H1 (cell line): ENCODE measurements at regions not wholly inside any gene's neighbourhood (a gene's known extent, or its start where the extent isn't known, plus 50 kb on each side); places are given as distances from the start of the nearest gene placed in this dataset.

ENCODE experiments used
- CTCF ChIA-PET: fragments of 300-600 bp; sonication (Branson Sonifier 250); formaldehyde crosslinking; loops from one replicate; lab custom pipeline; 2021; ENCODE audit not compliant: partially characterized antibody; lab: Charles Lee
- POLR2A ChIA-PET: fragments of 300-600 bp; sonication (Branson Sonifier 250); formaldehyde crosslinking; loops from one replicate; lab custom pipeline; 2021; ENCODE audit warnings: inconsistent platforms; ENCODE audit not compliant: partially characterized antibody; lab: Charles Lee
- DNase-seq, 2 experiments: peaks; one replicate each; pipeline versions ENCODE4 v3.0.0 to v3.0.0-alpha.2; 2010 to 2022; ENCODE audit warnings: low spot score in 2 of 2, low read depth in 1 of 2, mixed read lengths in 1 of 2
- FAIRE-seq: peaks from 2 replicates; lab custom pipeline; 2011; peaks lifted over from hg19 to GRCh38; lab: Jason Lieb, UNC
- H2AFZ ChIP-seq: 2 replicates; pipeline ENCODE4 v1.8.1; 2012; ENCODE audit warnings: low read length, inconsistent platforms
- H2AK5ac ChIP-seq: 2 replicates; pipeline ENCODE4 v1.6.1; 2013; ENCODE audit warnings: low read depth, low read length
- H2BK120ac ChIP-seq: replicated peaks from 2 replicates; pipeline ENCODE3; 2013; ENCODE audit warnings: low read depth, low read length, inconsistent platforms
- H2BK12ac ChIP-seq: 2 replicates; pipeline ENCODE4 v1.6.1; 2013; ENCODE audit warnings: low read depth, low read length
- H2BK15ac ChIP-seq: 2 replicates; pipeline ENCODE4 v1.6.1; 2013; ENCODE audit warnings: low read length
- H2BK20ac ChIP-seq: 2 replicates; pipeline ENCODE4 v1.6.1; 2013; ENCODE audit warnings: low read length
- H2BK5ac ChIP-seq: 2 replicates; pipeline ENCODE4 v1.6.1; 2013; ENCODE audit warnings: low read depth, low read length
- H3K14ac ChIP-seq: 2 replicates; pipeline ENCODE4 v1.6.1; 2013; ENCODE audit warnings: inconsistent platforms; ENCODE audit not compliant: insufficient read length
- H3K18ac ChIP-seq: 2 replicates; pipeline ENCODE4 v1.6.1; 2013; ENCODE audit warnings: low read length; ENCODE audit errors: extremely low read depth
- H3K23ac ChIP-seq: 2 replicates; pipeline ENCODE4 v1.6.1; 2013; ENCODE audit warnings: inconsistent platforms; ENCODE audit not compliant: insufficient read length
- H3K23me2 ChIP-seq: 2 replicates; pipeline ENCODE4 v1.6.1; 2013; ENCODE audit warnings: low read depth, low read length
- H3K27ac ChIP-seq: 2 replicates; pipeline ENCODE4 v1.6.1; 2011; ENCODE audit warnings: low read depth, low read length, inconsistent platforms
- H3K27me3 ChIP-seq, 4 experiments: replicated peaks in 1 of 4; 1 replicate in 1 of 4; 2 replicates in 3 of 4; pipeline versions ENCODE4 v1.6.1 to v1.8.1; 2011 to 2013; ENCODE audit warnings: low read length in 3 of 4, mild to moderate bottlenecking in 3 of 4, inconsistent platforms in 2 of 4, mixed read lengths in 2 of 4, moderate library complexity in 1 of 4; ENCODE audit not compliant: control insufficient read depth in 3 of 4, insufficient read depth in 3 of 4; ENCODE audit errors: extremely low read depth in 1 of 4
- H3K36me3 ChIP-seq, 4 experiments: 2 replicates each; pipeline versions ENCODE4 v1.6.1 to v1.8.1; 2011 to 2013; ENCODE audit warnings: mild to moderate bottlenecking in 4 of 4, low read length in 3 of 4, moderate library complexity in 2 of 4, control low read depth in 1 of 4, inconsistent platforms in 1 of 4; ENCODE audit not compliant: insufficient read depth in 4 of 4, control insufficient read depth in 2 of 4
- H3K4ac ChIP-seq: replicated peaks from 2 replicates; pipeline ENCODE3; 2013; ENCODE audit warnings: low read length, low read depth, mixed read lengths, inconsistent platforms; ENCODE audit not compliant: insufficient read length
- H3K4me1 ChIP-seq, 4 experiments: replicated peaks in 1 of 4; 1 replicate in 1 of 4; 2 replicates in 3 of 4; pipeline versions ENCODE4 v1.6.1 to v1.8.1; 2011 to 2013; ENCODE audit warnings: low read length in 3 of 4, inconsistent platforms in 2 of 4, mixed read lengths in 1 of 4; ENCODE audit not compliant: insufficient read depth in 4 of 4, control insufficient read depth in 3 of 4
- H3K4me2 ChIP-seq, 2 experiments: 2 replicates each; pipeline versions ENCODE4 v1.6.1 to v1.8.1; 2011 to 2013; ENCODE audit warnings: low read depth in 2 of 2, low read length in 2 of 2, control low read depth in 1 of 2, inconsistent platforms in 1 of 2, mild to moderate bottlenecking in 1 of 2; ENCODE audit not compliant: insufficient read depth in 1 of 2
- H3K4me3 ChIP-seq, 4 experiments: fragments of 200-600, 300-600 bp in 1 of 4; sonication (generic), shearing (Covaris generic), sonication (Bioruptor Twin) in 1 of 4; 2 replicates each; pipeline versions ENCODE4 v1.5.1 to v1.8.1; 2011 to 2016; ENCODE audit warnings: low read length in 4 of 4, low read depth in 3 of 4, control low read depth in 2 of 4, inconsistent platforms in 2 of 4, mild to moderate bottlenecking in 2 of 4, mixed read lengths in 1 of 4, moderate library complexity in 1 of 4; ENCODE audit not compliant: insufficient read depth in 2 of 4; ENCODE audit errors: extremely low read depth in 1 of 4
- H3K56ac ChIP-seq: replicated peaks from 2 replicates; pipeline ENCODE3; 2013; ENCODE audit warnings: low read depth, mild to moderate bottlenecking, mixed read lengths, low read length, inconsistent platforms; ENCODE audit not compliant: insufficient read length
- H3K79me1 ChIP-seq: 2 replicates; pipeline ENCODE4 v1.6.1; 2013; ENCODE audit warnings: low read depth, low read length, control low read depth
- H3K79me2 ChIP-seq, 2 experiments: 2 replicates each; pipeline versions ENCODE4 v1.6.1 to v1.8.1; 2012 to 2013; ENCODE audit warnings: low read length in 2 of 2, mild to moderate bottlenecking in 2 of 2, inconsistent platforms in 1 of 2; ENCODE audit not compliant: insufficient read depth in 2 of 2, control insufficient read depth in 1 of 2
- H3K9ac ChIP-seq, 4 experiments: replicated peaks in 1 of 4; 1 replicate in 1 of 4; 2 replicates in 3 of 4; pipeline versions ENCODE4 v1.6.1 to v1.8.1; 2011 to 2013; ENCODE audit warnings: low read depth in 3 of 4, low read length in 3 of 4, control low read depth in 2 of 4, mild to moderate bottlenecking in 2 of 4, moderate library complexity in 2 of 4, inconsistent platforms in 1 of 4; ENCODE audit errors: extremely low read depth in 1 of 4
- H3K9me3 ChIP-seq, 2 experiments: 2 replicates each; pipeline versions ENCODE4 v1.6.1 to v1.8.1; 2012 to 2013; ENCODE audit warnings: mild to moderate bottlenecking in 2 of 2, moderate library complexity in 2 of 2, control low read depth in 1 of 2, inconsistent platforms in 1 of 2, low read depth in 1 of 2, low read length in 1 of 2, mixed read lengths in 1 of 2; ENCODE audit not compliant: insufficient read depth in 2 of 2
- H4K20me1 ChIP-seq, 2 experiments: replicated peaks in 1 of 2; 2 replicates each; pipeline versions ENCODE3 to v1.8.1; 2011 to 2013; ENCODE audit warnings: inconsistent platforms in 2 of 2, low read length in 2 of 2, mild to moderate bottlenecking in 1 of 2; ENCODE audit not compliant: insufficient read depth in 2 of 2, control insufficient read depth in 1 of 2
- H4K5ac ChIP-seq: 2 replicates; pipeline ENCODE4 v1.6.1; 2013; ENCODE audit warnings: low read length, low read depth, mixed read lengths, inconsistent platforms; ENCODE audit not compliant: insufficient read length
- H4K8ac ChIP-seq: 2 replicates; pipeline ENCODE4 v1.8.0; 2013; ENCODE audit warnings: mild to moderate bottlenecking, moderate library complexity, low read length, inconsistent platforms; ENCODE audit not compliant: insufficient read depth; ENCODE audit errors: extremely low read depth
- H4K91ac ChIP-seq: replicated peaks from 2 replicates; pipeline ENCODE3; 2013; ENCODE audit warnings: low read length, mixed read lengths, inconsistent platforms; ENCODE audit not compliant: insufficient read length
- ASH2L ChIP-seq: fragments of 200-600, 300-600 bp; sonication (generic); IDR thresholded peaks from one replicate; pipeline ENCODE4 v1.7.1; 2017; ENCODE audit warnings: low read length
- GABPA ChIP-seq: IDR thresholded peaks from 2 replicates; pipeline ENCODE4 v1.6.1; 2011; ENCODE audit warnings: mild to moderate bottlenecking, low read length, moderate library complexity, borderline replicate concordance; ENCODE audit not compliant: insufficient read depth
- GTF2F1 ChIP-seq: IDR thresholded peaks from 2 replicates; pipeline ENCODE4 v1.6.1; 2012; ENCODE audit warnings: low read depth, low read length, improper control_type of control experiment, borderline replicate concordance
- KDM1A ChIP-seq: fragments of 200-600, 300-600 bp; sonication (generic); IDR thresholded peaks from 2 replicates; pipeline ENCODE4 v1.7.1; 2016; ENCODE audit warnings: mild to moderate bottlenecking, low read length, borderline replicate concordance
- POLR2AphosphoS5 ChIP-seq: IDR thresholded peaks from 2 replicates; pipeline ENCODE4 v1.6.1; 2011; ENCODE audit warnings: low read depth, low read length
- SIN3A ChIP-seq, 2 experiments: IDR thresholded peaks in 1 of 2; conservative IDR thresholded peaks in 1 of 2; 2 replicates each; pipeline ENCODE4 v1.6.1; 2011 to 2012; ENCODE audit warnings: low read length in 2 of 2, improper control_type of control experiment in 1 of 2, low read depth in 1 of 2, mild to moderate bottlenecking in 1 of 2
- ZNF274 ChIP-seq: IDR thresholded peaks from 2 replicates; pipeline ENCODE4 v1.7.0; 2012; ENCODE audit warnings: low read length, borderline replicate concordance; ENCODE audit errors: extremely low read depth
- TF ChIP-seq, protein P1 (sequence below): IDR thresholded peaks from 2 replicates; pipeline ENCODE4 v1.6.1; 2012; ENCODE audit warnings: low read length, inconsistent platforms

DNA sequence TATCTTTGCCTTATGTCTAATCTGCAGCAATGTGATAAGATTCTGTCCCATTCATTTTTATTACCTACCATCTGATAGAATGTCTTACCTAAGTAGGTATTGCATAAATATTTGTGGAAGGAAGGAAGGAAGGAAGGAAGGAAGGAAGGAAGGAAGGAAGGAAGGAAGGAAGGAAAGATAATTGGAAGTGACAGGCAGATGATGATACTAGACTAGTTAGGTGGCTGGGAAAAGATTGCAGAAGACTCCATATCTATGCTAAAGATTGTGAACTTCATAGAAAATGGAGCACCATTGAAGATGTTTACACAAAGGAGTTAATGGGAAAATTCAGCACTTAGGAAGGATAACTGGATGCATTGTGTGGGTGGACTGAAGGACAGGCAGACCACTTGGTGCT lies 909.0 kb downstream of the EPHA4 start:
- no peak overlapping the region for H2BK12ac ChIP-seq
- H4K20me1 ChIP-seq, result no peaks in the 10 kb centered on the region
- H3K23me2 ChIP-seq, result no peaks in the 10 kb centered on the region
- H3K14ac ChIP-seq, result no peak overlapping the region
- no peak overlapping the region for H2AFZ ChIP-seq
- no peak overlapping the region for H3K4me2 ChIP-seq
- H4K91ac ChIP-seq, result no peak overlapping the region
- H3K79me1 ChIP-seq, result no peaks in the 10 kb centered on the region
- no peak for FAIRE-seq
- H3K4ac ChIP-seq, result no peak overlapping the region
- no peak overlapping the region for H2BK120ac ChIP-seq
- no peak overlapping the region for H2BK5ac ChIP-seq
- no peak overlapping the region for H2BK15ac ChIP-seq
- no peak overlapping the region for H2BK20ac ChIP-seq
- H3K23ac ChIP-seq, result no peak overlapping the region
- no peaks in the 10 kb centered on the region for H3K36me3 ChIP-seq
- CTCF ChIA-PET, result interaction anchor here (1.8 kb wide), 1 partner anchor 11 kb away, joined by 5 read pairs; no protein-coding TSS in a partner anchor
- no peak for DNase-seq
- H3K27ac ChIP-seq, result no peak overlapping the region
- no peak overlapping the region for H3K56ac ChIP-seq
- no peaks in the 10 kb centered on the region for H3K79me2 ChIP-seq
- TF ChIP-seq KDM1A (no peak), ZNF274 (no peak), GABPA (no peak), ASH2L (no peak), SIN3A (conservative IDR thresholded peaks at IDR 0.05 in 1 of 2, IDR thresholded peaks at IDR 0.05 in 1 of 2; ENCODE audit: low read depth in 1 of 2, low read length in 2 of 2) (no peak), GTF2F1 (no peak), POLR2AphosphoS5 (no peak)
- TF ChIP-seq, protein P1, sequence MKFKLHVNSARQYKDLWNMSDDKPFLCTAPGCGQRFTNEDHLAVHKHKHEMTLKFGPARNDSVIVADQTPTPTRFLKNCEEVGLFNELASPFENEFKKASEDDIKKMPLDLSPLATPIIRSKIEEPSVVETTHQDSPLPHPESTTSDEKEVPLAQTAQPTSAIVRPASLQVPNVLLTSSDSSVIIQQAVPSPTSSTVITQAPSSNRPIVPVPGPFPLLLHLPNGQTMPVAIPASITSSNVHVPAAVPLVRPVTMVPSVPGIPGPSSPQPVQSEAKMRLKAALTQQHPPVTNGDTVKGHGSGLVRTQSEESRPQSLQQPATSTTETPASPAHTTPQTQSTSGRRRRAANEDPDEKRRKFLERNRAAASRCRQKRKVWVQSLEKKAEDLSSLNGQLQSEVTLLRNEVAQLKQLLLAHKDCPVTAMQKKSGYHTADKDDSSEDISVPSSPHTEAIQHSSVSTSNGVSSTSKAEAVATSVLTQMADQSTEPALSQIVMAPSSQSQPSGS, result no peak
- TF ChIP-seq, all 59 proteins: peak for 0
- H3K18ac ChIP-seq, result no peak overlapping the region
- no peak overlapping the region for H4K8ac ChIP-seq
- POLR2A ChIA-PET, result no interaction called here
- no peak overlapping the region for H3K4me3 ChIP-seq
- no peak overlapping the region for H4K5ac ChIP-seq
- no peaks in the 10 kb centered on the region for H3K27me3 ChIP-seq
- no peaks in the 10 kb centered on the region for H3K9me3 ChIP-seq
- H2AK5ac ChIP-seq, result no peak overlapping the region
- peaks cover 0 to 3% (median 0%) of the 10 kb centered on the region in 4 experiments; a peak in 1 of 7 replicates for H3K4me1 ChIP-seq
- no peak overlapping the region for H3K9ac ChIP-seq
